ENCODE measurements at regions not wholly inside any gene's neighbourhood (a gene's known extent, or its start where the extent isn't known, plus 50 kb on each side); places are given as distances from the start of the nearest gene placed in this dataset.

GRCh38 chr7:155880721-155881120, 68.5 kb upstream of the SHH start:
- no peak overlapping the region for H3K27ac ChIP-seq
- no peak for DNase-seq
- H3K27me3 ChIP-seq: peaks cover 0 to 3% (median 0%) of the 10 kb centered on the region in 4 donors
- no peak for TF ChIP-seq POLR2A (IDR thresholded peaks at IDR 0.05)
- TF ChIP-seq, protein P1, sequence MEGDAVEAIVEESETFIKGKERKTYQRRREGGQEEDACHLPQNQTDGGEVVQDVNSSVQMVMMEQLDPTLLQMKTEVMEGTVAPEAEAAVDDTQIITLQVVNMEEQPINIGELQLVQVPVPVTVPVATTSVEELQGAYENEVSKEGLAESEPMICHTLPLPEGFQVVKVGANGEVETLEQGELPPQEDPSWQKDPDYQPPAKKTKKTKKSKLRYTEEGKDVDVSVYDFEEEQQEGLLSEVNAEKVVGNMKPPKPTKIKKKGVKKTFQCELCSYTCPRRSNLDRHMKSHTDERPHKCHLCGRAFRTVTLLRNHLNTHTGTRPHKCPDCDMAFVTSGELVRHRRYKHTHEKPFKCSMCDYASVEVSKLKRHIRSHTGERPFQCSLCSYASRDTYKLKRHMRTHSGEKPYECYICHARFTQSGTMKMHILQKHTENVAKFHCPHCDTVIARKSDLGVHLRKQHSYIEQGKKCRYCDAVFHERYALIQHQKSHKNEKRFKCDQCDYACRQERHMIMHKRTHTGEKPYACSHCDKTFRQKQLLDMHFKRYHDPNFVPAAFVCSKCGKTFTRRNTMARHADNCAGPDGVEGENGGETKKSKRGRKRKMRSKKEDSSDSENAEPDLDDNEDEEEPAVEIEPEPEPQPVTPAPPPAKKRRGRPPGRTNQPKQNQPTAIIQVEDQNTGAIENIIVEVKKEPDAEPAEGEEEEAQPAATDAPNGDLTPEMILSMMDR (IDR thresholded peaks at IDR 0.05): no peak
- no peak overlapping the region for H3K4me3 ChIP-seq
- no peaks in the 10 kb centered on the region for H3K9me3 ChIP-seq
- H3K36me3 ChIP-seq: no peaks in the 10 kb centered on the region
- H3K4me1 ChIP-seq: peaks cover 0 to 7% (median 0%) of the 10 kb centered on the region in 3 donors
- intact Hi-C loops (cut with DNase I): no loop called here
- 93 to 100% methylated on average over 2 to 4 of the region's 7 CpGs for WGBS, 2 donors

DNA sequence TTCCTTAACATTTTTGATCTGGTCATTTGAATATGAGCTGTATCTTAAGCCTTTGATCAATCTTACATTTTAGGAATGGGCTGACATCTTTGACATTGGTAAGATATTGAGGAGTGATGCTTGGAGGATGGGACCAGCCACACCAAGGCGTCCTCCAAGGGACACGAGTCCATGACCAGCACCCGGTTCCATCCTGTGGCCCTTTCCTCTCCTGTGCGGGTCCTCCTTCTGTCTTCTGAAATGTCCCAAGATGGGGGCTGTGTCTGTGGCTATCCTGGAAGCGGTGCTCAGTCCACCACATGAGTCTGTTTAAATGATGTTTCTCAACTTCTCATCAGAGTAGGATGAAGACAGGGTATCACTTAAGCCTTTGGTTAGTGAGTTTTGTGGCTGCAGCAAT, 67.3 kb upstream of the SHH start:
- Histone ChIP-seq H3K27me3 (peaks cover 0 to 3% (median 0%) of the 10 kb centered on the region in 4 donors), H3K36me3 (no peaks in the 10 kb centered on the region), H3K9me3 (no peaks in the 10 kb centered on the region), H3K4me1 (no peaks in the 10 kb centered on the region), H3K4me3 (no peak overlapping the region), H3K27ac (no peak overlapping the region)
- no peak for TF ChIP-seq POLR2A (IDR thresholded peaks at IDR 0.05)
- TF ChIP-seq, protein P1 (IDR thresholded peaks at IDR 0.05): no peak
- intact Hi-C loops (cut with DNase I): no loop called here
- no peak for DNase-seq
- 87 to 91% methylated on average over 5 of the region's 5 CpGs for WGBS, 2 donors

- H3K9me3 ChIP-seq: no peaks in the 10 kb centered on the region
- TF ChIP-seq, protein P1 (IDR thresholded peaks at IDR 0.05): no peak
- TF ChIP-seq POLR2A (IDR thresholded peaks at IDR 0.05): no peak
- intact Hi-C loops (cut with DNase I): no loop called here
- DNase-seq: no peak
- H3K27me3 ChIP-seq: peaks cover 0 to 12% (median 0%) of the 10 kb centered on the region in 4 donors
- H3K4me1 ChIP-seq: no peaks in the 10 kb centered on the region
- 93 to 94% methylated on average over 8 of the region's 8 CpGs for WGBS, 2 donors
- H3K4me3 ChIP-seq: no peak overlapping the region
- H3K27ac ChIP-seq: no peak overlapping the region
- no peaks in the 10 kb centered on the region for H3K36me3 ChIP-seq
These were observed 66.4 kb upstream of the SHH start for GRCh38 chr7:155878674-155879073.

DNA sequence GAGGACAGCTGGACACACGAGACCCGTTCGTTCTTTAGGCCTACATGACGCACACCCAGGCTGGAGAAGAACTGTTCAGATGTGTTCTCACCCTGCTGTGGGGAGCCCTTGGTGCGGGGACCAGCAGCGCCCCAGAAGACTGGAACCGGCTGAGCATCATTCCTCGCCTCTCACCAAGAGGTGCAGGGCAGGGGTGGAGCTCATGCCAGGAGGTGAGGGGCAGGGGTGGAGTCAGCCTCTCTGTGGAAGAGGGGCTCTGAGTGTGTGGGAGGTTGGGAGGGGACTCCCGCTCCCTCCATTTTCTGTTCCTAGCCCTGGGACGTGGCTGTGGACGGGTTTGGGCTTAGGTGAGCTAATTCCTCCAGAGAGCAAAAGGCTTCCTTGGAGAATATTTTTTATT, 66.0 kb upstream of the SHH start:
- peaks cover 0 to 12% (median 0%) of the 10 kb centered on the region in 4 donors for H3K27me3 ChIP-seq

DNA sequence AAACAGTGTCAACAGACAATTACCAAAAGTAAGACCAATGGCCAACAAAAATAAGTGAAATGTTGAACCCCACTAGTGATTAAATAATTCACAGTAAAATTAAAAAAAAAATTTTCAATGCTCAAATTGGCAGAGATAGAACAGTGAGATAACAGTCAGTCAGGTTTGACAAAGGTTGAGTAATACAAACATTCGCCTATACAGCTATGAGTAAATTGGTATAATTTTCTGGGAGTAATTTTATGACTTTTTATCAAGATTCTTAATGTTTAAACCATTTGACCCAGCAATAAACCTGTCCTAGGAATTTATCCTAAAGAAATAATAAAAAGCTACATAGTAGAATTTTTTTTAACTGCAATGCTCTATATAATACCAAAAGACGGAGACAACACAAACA, 64.9 kb upstream of the SHH start:
- Histone ChIP-seq H3K4me3 (no peak overlapping the region), H3K27me3 (peaks cover 0 to 12% (median 0%) of the 10 kb centered on the region in 4 donors), H3K27ac (no peak overlapping the region), H3K36me3 (no peaks in the 10 kb centered on the region), H3K9me3 (no peaks in the 10 kb centered on the region), H3K4me1 (no peaks in the 10 kb centered on the region)
- 64 to 73% methylated on average over 2 of the region's 2 CpGs for WGBS, 2 donors
- intact Hi-C loops (cut with DNase I): no loop called here
- TF ChIP-seq POLR2A (IDR thresholded peaks at IDR 0.05): no peak
- TF ChIP-seq, protein P1 (IDR thresholded peaks at IDR 0.05): no peak
- DNase-seq: no peak

More for the DNA sequence above, 66.0 kb upstream of the SHH start:
- Histone ChIP-seq H3K4me3 (no peak overlapping the region), H3K9me3 (no peaks in the 10 kb centered on the region), H3K27ac (no peak overlapping the region), H3K4me1 (no peaks in the 10 kb centered on the region), H3K36me3 (no peaks in the 10 kb centered on the region)
- DNase-seq: no peak
- WGBS, 2 donors: 66 to 82% methylated on average over 7 to 11 of the region's 11 CpGs
- TF ChIP-seq, protein P1 (IDR thresholded peaks at IDR 0.05): no peak
- no peak for TF ChIP-seq POLR2A (IDR thresholded peaks at IDR 0.05)
- intact Hi-C loops (cut with DNase I): no loop called here

Data from esophagus squamous epithelium (tissue), 5 donors.